PC-9 (cell line): ENCODE measurements at regions not wholly inside any gene's neighbourhood (a gene's known extent, or its start where the extent isn't known, plus 50 kb on each side); places are given as distances from the start of the nearest gene placed in this dataset.

Experiments used
- EZH2 ChIP-seq: fragments of 200-600 bp; sonication (generic); IDR thresholded peaks from 2 replicates; pipeline ENCODE4 v1.8.0; 2017; ENCODE audit warnings: antibody characterized with exemption, low read depth
- TF ChIP-seq, protein P1 (sequence below): fragments of 200-600 bp; sonication (generic); conservative IDR thresholded peaks from 2 replicates; pipeline ENCODE4 v1.6.1; 2017; ENCODE audit warnings: mixed run types, antibody characterized with exemption, mild to moderate bottlenecking, moderate library complexity

DNA sequence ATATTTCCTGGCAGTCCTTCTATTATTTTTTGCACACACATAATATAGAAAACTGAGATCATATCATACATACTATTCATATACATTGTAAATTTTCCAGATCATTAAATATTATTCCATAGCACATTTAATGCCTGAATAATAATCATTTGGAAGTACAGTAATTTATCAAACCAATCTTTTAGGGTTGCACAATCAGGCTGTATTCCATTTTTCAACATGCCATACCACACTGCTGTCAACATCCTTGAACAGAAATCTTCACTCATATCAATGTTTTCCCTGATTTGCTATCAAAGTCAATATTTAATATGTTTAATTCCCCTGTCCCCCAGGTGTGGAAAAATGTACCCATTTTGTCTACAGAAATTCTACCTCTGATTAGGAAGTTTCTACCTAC is 122.7 kb upstream of the ADGRF1 start:
- TF ChIP-seq, protein P1, sequence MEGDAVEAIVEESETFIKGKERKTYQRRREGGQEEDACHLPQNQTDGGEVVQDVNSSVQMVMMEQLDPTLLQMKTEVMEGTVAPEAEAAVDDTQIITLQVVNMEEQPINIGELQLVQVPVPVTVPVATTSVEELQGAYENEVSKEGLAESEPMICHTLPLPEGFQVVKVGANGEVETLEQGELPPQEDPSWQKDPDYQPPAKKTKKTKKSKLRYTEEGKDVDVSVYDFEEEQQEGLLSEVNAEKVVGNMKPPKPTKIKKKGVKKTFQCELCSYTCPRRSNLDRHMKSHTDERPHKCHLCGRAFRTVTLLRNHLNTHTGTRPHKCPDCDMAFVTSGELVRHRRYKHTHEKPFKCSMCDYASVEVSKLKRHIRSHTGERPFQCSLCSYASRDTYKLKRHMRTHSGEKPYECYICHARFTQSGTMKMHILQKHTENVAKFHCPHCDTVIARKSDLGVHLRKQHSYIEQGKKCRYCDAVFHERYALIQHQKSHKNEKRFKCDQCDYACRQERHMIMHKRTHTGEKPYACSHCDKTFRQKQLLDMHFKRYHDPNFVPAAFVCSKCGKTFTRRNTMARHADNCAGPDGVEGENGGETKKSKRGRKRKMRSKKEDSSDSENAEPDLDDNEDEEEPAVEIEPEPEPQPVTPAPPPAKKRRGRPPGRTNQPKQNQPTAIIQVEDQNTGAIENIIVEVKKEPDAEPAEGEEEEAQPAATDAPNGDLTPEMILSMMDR: no peak
- no peak for TF ChIP-seq EZH2
